ENCODE measurements at regions not wholly inside any gene's neighbourhood (a gene's known extent, or its start where the extent isn't known, plus 50 kb on each side); places are given as distances from the start of the nearest gene placed in this dataset.

DNA sequence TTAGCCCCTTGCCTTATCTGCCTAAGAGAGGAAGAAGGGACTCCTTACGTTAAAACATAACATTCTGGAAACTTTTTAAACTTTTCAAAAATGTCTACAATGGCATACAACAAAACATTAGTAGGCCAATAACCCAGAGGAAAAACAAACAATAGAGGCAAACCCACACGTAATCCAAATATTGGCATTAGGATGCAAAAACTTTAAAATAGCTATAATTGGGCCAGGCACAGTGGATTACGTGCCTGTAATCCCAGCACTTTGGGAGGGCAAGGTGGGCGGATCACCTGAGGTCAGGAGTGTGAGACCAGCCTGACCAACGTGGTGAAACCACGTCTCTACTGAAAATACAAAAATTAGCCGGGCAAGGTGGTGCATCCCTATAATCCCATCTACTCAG lies 134.9 kb downstream of the AQP9 start:
- TF ChIP-seq, protein P1, sequence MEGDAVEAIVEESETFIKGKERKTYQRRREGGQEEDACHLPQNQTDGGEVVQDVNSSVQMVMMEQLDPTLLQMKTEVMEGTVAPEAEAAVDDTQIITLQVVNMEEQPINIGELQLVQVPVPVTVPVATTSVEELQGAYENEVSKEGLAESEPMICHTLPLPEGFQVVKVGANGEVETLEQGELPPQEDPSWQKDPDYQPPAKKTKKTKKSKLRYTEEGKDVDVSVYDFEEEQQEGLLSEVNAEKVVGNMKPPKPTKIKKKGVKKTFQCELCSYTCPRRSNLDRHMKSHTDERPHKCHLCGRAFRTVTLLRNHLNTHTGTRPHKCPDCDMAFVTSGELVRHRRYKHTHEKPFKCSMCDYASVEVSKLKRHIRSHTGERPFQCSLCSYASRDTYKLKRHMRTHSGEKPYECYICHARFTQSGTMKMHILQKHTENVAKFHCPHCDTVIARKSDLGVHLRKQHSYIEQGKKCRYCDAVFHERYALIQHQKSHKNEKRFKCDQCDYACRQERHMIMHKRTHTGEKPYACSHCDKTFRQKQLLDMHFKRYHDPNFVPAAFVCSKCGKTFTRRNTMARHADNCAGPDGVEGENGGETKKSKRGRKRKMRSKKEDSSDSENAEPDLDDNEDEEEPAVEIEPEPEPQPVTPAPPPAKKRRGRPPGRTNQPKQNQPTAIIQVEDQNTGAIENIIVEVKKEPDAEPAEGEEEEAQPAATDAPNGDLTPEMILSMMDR (IDR thresholded peaks at IDR 0.05; ENCODE audit: low read depth, low read length) = no peak
- no peak for TF ChIP-seq EZH2phosphoT487 (IDR thresholded peaks at IDR 0.05; ENCODE audit: low read depth)

Data from OCI-LY3 (cell line).